ENCODE measurements at regions not wholly inside any gene's neighbourhood (a gene's known extent, or its start where the extent isn't known, plus 50 kb on each side); places are given as distances from the start of the nearest gene placed in this dataset.

GRCh38 chr5:84816746-84817547 is 432.3 kb upstream of the EDIL3 start:
- TF ChIP-seq CTCF (IDR thresholded peaks at IDR 0.05; ENCODE audit: insufficient read depth, low read depth, low read length) (no peak), EZH2 (IDR thresholded peaks at IDR 0.05; ENCODE audit: insufficient read depth, low read length) (no peak)
